HCT116 (cell line): ENCODE measurements at regions not wholly inside any gene's neighbourhood (a gene's known extent, or its start where the extent isn't known, plus 50 kb on each side); places are given as distances from the start of the nearest gene placed in this dataset.

Source experiments
- ATAC-seq: fragments of 200-7000 bp; cut with Tn5 transposase; 2 replicates; pipeline ENCODE4 v1.9.1; 2020; ENCODE audit warnings: mild to moderate bottlenecking, moderate library complexity
- BruUV-seq: library from RNA; stranded (reverse); fragments of 400-500 nt; replicated peaks from 2 replicates; lab custom pipeline; 2021; lab: Mats Ljungman, UMichigan
- CTCF ChIA-PET: fragments of 300-600 bp; sonication (Branson Sonifier 250); formaldehyde crosslinking; loops from one replicate; lab custom pipeline; 2021; ENCODE audit warnings: antibody characterized with exemption; lab: Charles Lee
- POLR2A ChIA-PET: fragments of 300-600, 350-600 bp; sonication (Branson Sonifier 250); formaldehyde crosslinking; loops from one replicate; lab custom pipeline; 2021; ENCODE audit warnings: antibody characterized with exemption; lab: Charles Lee
- RAD21 ChIA-PET, 2 experiments: fragments of 300-600 bp; sonication (Branson Sonifier 250); formaldehyde crosslinking; loops; one replicate each; lab custom pipeline; 2023; ENCODE audit warnings: low total read pairs in 2 of 2; ENCODE audit not compliant: uncharacterized antibody in 2 of 2, unreplicated experiment in 2 of 2, low non-redundant PET in 1 of 2; lab: Charles Lee
- DNase-seq: peaks from one replicate; pipeline ENCODE4 v3.0.0-alpha.2; 2010; ENCODE audit warnings: low read depth, low spot score
- H2AFZ ChIP-seq: fragments of 200-600 bp; shearing (Covaris generic), sonication (generic); 2 replicates; pipeline ENCODE4 v1.6.1; 2017; ENCODE audit warnings: low read depth, mixed run types, mixed read lengths, antibody characterized with exemption, low read length; ENCODE audit not compliant: poor library complexity, severe bottlenecking
- H3K27ac ChIP-seq: 2 replicates; pipeline ENCODE4 v1.5.1; 2012; ENCODE audit warnings: low read depth, low read length
- H3K27me3 ChIP-seq: fragments of 200-600 bp; sonication (generic); 2 replicates; pipeline ENCODE4 v1.6.1; 2016; ENCODE audit warnings: mixed run types, low read length, mixed read lengths; ENCODE audit not compliant: insufficient read depth
- H3K36me3 ChIP-seq, 2 experiments: fragments of 200-500 bp in 1 of 2; fragments of 200-600 bp in 1 of 2; sonication (Bioruptor generic) in 1 of 2; sonication (generic) in 1 of 2; 2 replicates each; pipeline versions ENCODE4 v1.5.1 to v1.6.1; 2014 to 2016; ENCODE audit warnings: low read length in 2 of 2, inconsistent platforms in 1 of 2, mixed read lengths in 1 of 2, mixed run types in 1 of 2; ENCODE audit not compliant: insufficient read depth in 2 of 2, control insufficient read depth in 1 of 2
- H3K4me1 ChIP-seq, 2 experiments: fragments of 200-600 bp in 1 of 2; sonication (generic) in 1 of 2; 2 replicates each; pipeline versions ENCODE4 v1.5.1 to v1.6.1; 2012 to 2017; ENCODE audit warnings: low read length in 2 of 2, inconsistent platforms in 1 of 2, mild to moderate bottlenecking in 1 of 2, mixed read lengths in 1 of 2, mixed run types in 1 of 2, moderate library complexity in 1 of 2; ENCODE audit not compliant: insufficient read depth in 2 of 2, control insufficient read depth in 1 of 2
- H3K4me2 ChIP-seq: fragments of 200-600 bp; sonication (generic); 2 replicates; pipeline ENCODE4 v1.6.1; 2017; ENCODE audit warnings: mixed run types, low read length, mixed read lengths
- H3K4me3 ChIP-seq, 2 experiments: fragments of 200-600 bp in 1 of 2; sonication (generic) in 1 of 2; replicated peaks in 1 of 2; 2 replicates each; pipeline ENCODE4 v1.5.1; 2011 to 2016; ENCODE audit warnings: low read length in 2 of 2, control low read depth in 1 of 2, low read depth in 1 of 2, mild to moderate bottlenecking in 1 of 2, mixed read lengths in 1 of 2, mixed run types in 1 of 2
- H3K79me2 ChIP-seq: fragments of 200-600 bp; sonication (generic); 2 replicates; pipeline ENCODE4 v1.6.1; 2017; ENCODE audit warnings: mild to moderate bottlenecking, mixed run types, low read length, moderate library complexity, mixed read lengths; ENCODE audit not compliant: insufficient read depth
- H3K9ac ChIP-seq: fragments of 200-600 bp; sonication (generic); 2 replicates; pipeline ENCODE4 v1.6.1; 2016; ENCODE audit warnings: low read length, mixed read lengths
- H3K9me2 ChIP-seq: fragments of 200-600 bp; sonication (generic), shearing (Covaris generic); 2 replicates; pipeline ENCODE4 v1.6.1; 2017; ENCODE audit warnings: mixed run types, mild to moderate bottlenecking, moderate library complexity; ENCODE audit not compliant: insufficient read depth
- H3K9me3 ChIP-seq, 2 experiments: fragments of 200-500 bp in 1 of 2; fragments of 200-600 bp in 1 of 2; sonication (Bioruptor generic) in 1 of 2; sonication (generic) in 1 of 2; 2 replicates each; pipeline ENCODE4 v1.6.1; 2014 to 2017; ENCODE audit warnings: low read length in 2 of 2, mixed read lengths in 2 of 2, inconsistent platforms in 1 of 2, low read depth in 1 of 2, mild to moderate bottlenecking in 1 of 2, mixed run types in 1 of 2, moderate library complexity in 1 of 2; ENCODE audit not compliant: control insufficient read depth in 1 of 2, insufficient read depth in 1 of 2
- H4K20me1 ChIP-seq: fragments of 200-600 bp; sonication (generic), shearing (Covaris generic); 2 replicates; pipeline ENCODE4 v1.6.1; 2017; ENCODE audit warnings: mixed run types, mild to moderate bottlenecking, moderate library complexity; ENCODE audit not compliant: insufficient read depth
- ATF3 ChIP-seq: IDR thresholded peaks from 2 replicates; pipeline ENCODE4 v1.6.1; 2012
- CBX3 ChIP-seq: IDR thresholded peaks from 2 replicates; pipeline ENCODE4 v1.6.1; 2012; ENCODE audit warnings: low read depth
- CEBPB ChIP-seq: IDR thresholded peaks from 2 replicates; pipeline ENCODE4 v1.6.1; 2012; ENCODE audit warnings: low read depth
- CTCF ChIP-seq, 3 experiments: fragments of 200-600 bp in 1 of 3; sonication (generic) in 1 of 3; IDR thresholded peaks in 2 of 3; conservative IDR thresholded peaks in 1 of 3; 2 replicates each; pipeline ENCODE4 v1.5.1; 2012 to 2017; ENCODE audit warnings: low read depth in 2 of 3, low read length in 2 of 3, antibody characterized with exemption in 1 of 3, borderline replicate concordance in 1 of 3, control low read depth in 1 of 3, mild to moderate bottlenecking in 1 of 3, mixed read lengths in 1 of 3, mixed run types in 1 of 3, moderate library complexity in 1 of 3; ENCODE audit not compliant: insufficient read depth in 1 of 3
- ELF1 ChIP-seq: IDR thresholded peaks from 2 replicates; pipeline ENCODE4 v1.6.1; 2012; ENCODE audit warnings: low read depth, borderline replicate concordance
- EZH2 ChIP-seq: fragments of 200-600 bp; sonication (generic); IDR thresholded peaks from 2 replicates; pipeline ENCODE4 v1.6.1; 2017; ENCODE audit warnings: antibody characterized with exemption, mixed run types
- EZH2phosphoT487 ChIP-seq: fragments of 200-600 bp; IDR thresholded peaks from 2 replicates; pipeline ENCODE4 v1.6.1; 2018; ENCODE audit warnings: antibody characterized with exemption, borderline replicate concordance
- FOSL1 ChIP-seq: IDR thresholded peaks from 2 replicates; pipeline ENCODE4 v1.6.1; 2012; ENCODE audit warnings: low read depth
- JUND ChIP-seq: IDR thresholded peaks from 2 replicates; pipeline ENCODE4 v1.6.1; 2012
- MAX ChIP-seq: IDR thresholded peaks from 2 replicates; pipeline ENCODE4 v1.6.1; 2012
- POLR2AphosphoS5 ChIP-seq: IDR thresholded peaks from 2 replicates; pipeline ENCODE4 v1.6.1; 2011; ENCODE audit warnings: mild to moderate bottlenecking, low read depth, low read length, moderate library complexity
- RAD21 ChIP-seq: IDR thresholded peaks from 2 replicates; pipeline ENCODE4 v1.6.1; 2012; ENCODE audit warnings: low read depth, mild to moderate bottlenecking
- REST ChIP-seq: IDR thresholded peaks from 2 replicates; pipeline ENCODE4 v1.6.1; 2012; ENCODE audit warnings: low read depth
- SP1 ChIP-seq: IDR thresholded peaks from 2 replicates; pipeline ENCODE4 v1.6.1; 2012; ENCODE audit warnings: low read depth
- SRF ChIP-seq: IDR thresholded peaks from 2 replicates; pipeline ENCODE4 v1.6.1; 2012; ENCODE audit warnings: low read depth
- YY1 ChIP-seq: IDR thresholded peaks from 2 replicates; pipeline ENCODE4 v1.6.1; 2011; ENCODE audit warnings: low read length, low read depth, moderate library complexity, mild to moderate bottlenecking; ENCODE audit not compliant: insufficient replicate concordance; ENCODE audit errors: extremely low read depth
- ZBTB33 ChIP-seq: IDR thresholded peaks from 2 replicates; pipeline ENCODE4 v1.6.1; 2011; ENCODE audit warnings: mild to moderate bottlenecking, low read length, moderate library complexity; ENCODE audit not compliant: insufficient replicate concordance; ENCODE audit errors: extremely low read depth
- ZFX ChIP-seq: fragments of 450-650 bp; IDR thresholded peaks from 2 replicates; pipeline ENCODE4 v1.6.1; 2017
- ZNF274 ChIP-seq: fragments of 200-500 bp; sonication (Bioruptor generic); IDR thresholded peaks from 2 replicates; pipeline ENCODE4 v1.6.1; 2014; ENCODE audit warnings: mild to moderate bottlenecking, low read depth, low read length, inconsistent platforms
- intact Hi-C: fragments of 100-400 bp; cut with micrococcal nuclease; formaldehyde crosslinking; loops from 2 replicates; pipeline ENCODE4 v1.10.0; 2022

- ChIA-PET POLR2A (no interaction called here), RAD21 (no interaction called here), CTCF (no interaction called here)
- TF ChIP-seq EZH2phosphoT487 (no peak), EZH2 (no peak), ZFX (no peak), CTCF (IDR thresholded peaks at IDR 0.05 in 2 of 3, conservative IDR thresholded peaks at IDR 0.05 in 1 of 3; ENCODE audit: borderline replicate concordance in 1 of 3, insufficient read depth in 1 of 3, low read depth in 2 of 3, low read length in 2 of 3) (no peak), ZNF274 (no peak), CBX3 (no peak), MAX (no peak), FOSL1 (no peak), SP1 (no peak), ZBTB33 (no peak), CEBPB (no peak), POLR2AphosphoS5 (no peak), JUND (no peak), YY1 (no peak), RAD21 (no peak), ELF1 (no peak), REST (no peak), SRF (no peak), ATF3 (no peak)
- H3K4me3 ChIP-seq, result no peak overlapping the region
- no peaks in the 10 kb centered on the region for H3K9me2 ChIP-seq
- intact Hi-C loops, result no loop called here
- ATAC-seq (no peak), DNase-seq (no peak)
- BruUV-seq, result no TSS peak
- no peaks in the 10 kb centered on the region for H3K36me3 ChIP-seq
- H3K4me1 ChIP-seq, result no peaks in the 10 kb centered on the region
- H3K27me3 ChIP-seq, result no peaks in the 10 kb centered on the region
- no peaks in the 10 kb centered on the region for H3K79me2 ChIP-seq
- H3K9me3 ChIP-seq, result no peaks in the 10 kb centered on the region
- H2AFZ ChIP-seq, result no peak overlapping the region
- no peak overlapping the region for H3K27ac ChIP-seq
- H3K9ac ChIP-seq, result no peak overlapping the region
- H4K20me1 ChIP-seq, result no peaks in the 10 kb centered on the region
- H3K4me2 ChIP-seq, result no peak overlapping the region
These were observed 52.7 kb upstream of the PELI1 start for GRCh38 chr2:64196963-64197362.
